GM13977 (cell line): ENCODE measurements at regions not wholly inside any gene's neighbourhood (a gene's known extent, or its start where the extent isn't known, plus 50 kb on each side); places are given as distances from the start of the nearest gene placed in this dataset.

Experiments used
- DNase-seq: peaks from one replicate; pipeline ENCODE4 v3.0.0; 2012; ENCODE audit warnings: low spot score
- in situ Hi-C: fragments of 300-500 bp; cut with MboI; formaldehyde crosslinking; loops from one replicate; pipeline ENCODE4 v1.12.0; 2022; ENCODE audit warnings: low sequenced_read_pairs, low pct_unique_long_range_greater_than_20kb, mixed read lengths, inconsistent platforms; ENCODE audit not compliant: unreplicated experiment
- TF ChIP-seq, protein P1 (sequence below): IDR thresholded peaks from 2 replicates; pipeline ENCODE4 v1.5.1; 2012; ENCODE audit warnings: mild to moderate bottlenecking, control low read depth; ENCODE audit not compliant: insufficient read depth; ENCODE audit errors: extremely low read depth, missing control alignments

GRCh38 chr10:44051584-44052385, 333.1 kb downstream of the CXCL12 start:
- no peak for DNase-seq
- TF ChIP-seq, protein P1, sequence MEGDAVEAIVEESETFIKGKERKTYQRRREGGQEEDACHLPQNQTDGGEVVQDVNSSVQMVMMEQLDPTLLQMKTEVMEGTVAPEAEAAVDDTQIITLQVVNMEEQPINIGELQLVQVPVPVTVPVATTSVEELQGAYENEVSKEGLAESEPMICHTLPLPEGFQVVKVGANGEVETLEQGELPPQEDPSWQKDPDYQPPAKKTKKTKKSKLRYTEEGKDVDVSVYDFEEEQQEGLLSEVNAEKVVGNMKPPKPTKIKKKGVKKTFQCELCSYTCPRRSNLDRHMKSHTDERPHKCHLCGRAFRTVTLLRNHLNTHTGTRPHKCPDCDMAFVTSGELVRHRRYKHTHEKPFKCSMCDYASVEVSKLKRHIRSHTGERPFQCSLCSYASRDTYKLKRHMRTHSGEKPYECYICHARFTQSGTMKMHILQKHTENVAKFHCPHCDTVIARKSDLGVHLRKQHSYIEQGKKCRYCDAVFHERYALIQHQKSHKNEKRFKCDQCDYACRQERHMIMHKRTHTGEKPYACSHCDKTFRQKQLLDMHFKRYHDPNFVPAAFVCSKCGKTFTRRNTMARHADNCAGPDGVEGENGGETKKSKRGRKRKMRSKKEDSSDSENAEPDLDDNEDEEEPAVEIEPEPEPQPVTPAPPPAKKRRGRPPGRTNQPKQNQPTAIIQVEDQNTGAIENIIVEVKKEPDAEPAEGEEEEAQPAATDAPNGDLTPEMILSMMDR: no peak
- in situ Hi-C loops: no loop called here

DNA sequence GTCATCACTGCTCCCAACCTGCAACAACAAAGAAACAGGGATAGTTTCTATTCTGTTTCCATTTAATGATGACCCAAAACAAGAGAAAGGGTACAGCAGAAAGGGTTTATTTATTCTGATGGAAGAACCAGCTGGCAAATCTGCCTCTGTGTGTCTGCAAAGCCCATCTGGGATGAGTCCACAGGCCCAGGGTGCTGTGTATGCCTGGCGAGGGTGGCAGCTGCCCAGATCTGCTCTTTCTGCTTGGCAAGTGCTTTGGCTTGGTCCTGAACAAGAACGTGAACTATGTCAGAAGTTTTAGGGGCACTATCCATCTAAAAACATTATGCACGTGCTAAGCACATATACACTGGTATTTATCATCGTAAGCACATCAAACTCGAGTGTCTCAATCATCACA, 333.8 kb downstream of the CXCL12 start:
- TF ChIP-seq, protein P1: no peak
- in situ Hi-C loops: no loop called here
- DNase-seq: no peak

DNA sequence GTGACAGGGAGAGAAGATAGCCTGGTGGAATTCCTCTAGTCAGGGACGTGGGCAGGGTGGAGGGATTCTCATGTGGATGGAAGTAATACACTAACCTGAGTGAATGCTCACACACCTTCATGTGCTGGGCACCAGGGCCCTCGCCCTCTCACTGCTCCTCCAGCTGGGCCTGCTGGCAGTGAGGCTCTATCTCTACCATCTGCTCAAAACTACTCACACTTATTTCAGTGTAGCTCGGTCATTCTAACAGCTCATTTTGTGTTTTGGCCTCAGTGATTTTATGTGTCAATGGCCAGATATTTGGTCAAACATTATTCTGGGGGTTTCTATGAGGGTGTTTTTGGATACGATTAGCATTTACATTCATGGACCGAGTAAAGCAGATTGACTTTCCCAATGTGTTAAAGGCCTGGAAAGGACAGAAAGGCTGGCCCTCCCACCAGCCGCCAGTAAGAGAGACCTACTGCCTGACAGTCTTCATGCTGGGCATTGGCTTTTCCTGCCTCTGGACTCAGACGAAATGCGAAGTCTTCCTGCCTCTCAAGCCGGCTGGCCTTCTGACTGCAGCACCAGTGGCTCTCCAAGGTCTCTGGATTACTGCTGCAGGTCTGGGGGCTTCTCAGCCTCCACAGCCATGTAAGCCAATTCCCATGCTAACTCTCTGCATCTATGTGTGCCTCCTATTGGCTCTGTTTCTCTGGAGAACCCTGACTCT, 335.4 kb downstream of the CXCL12 start:
- DNase-seq: no peak
- TF ChIP-seq, protein P1: no peak
- in situ Hi-C loops: loop anchor here (25.0 kb wide), 1 partner anchor 362 kb away; no protein-coding TSS in a partner anchor

- DNase-seq: no peak
- in situ Hi-C loops: loop anchor here (25.0 kb wide), 1 partner anchor 360 kb away; no protein-coding TSS in a partner anchor
- TF ChIP-seq, protein P1: no peak
Observed at GRCh38 chr10:44047361-44047760, 337.5 kb downstream of the CXCL12 start.

GRCh38 chr10:44046605-44047004, 338.3 kb downstream of the CXCL12 start:
- DNase-seq: no peak
- TF ChIP-seq, protein P1: no peak
- in situ Hi-C loops: loop anchor here (25.0 kb wide), 1 partner anchor 359 kb away; no protein-coding TSS in a partner anchor

- in situ Hi-C loops: loop anchor here (25.0 kb wide), 1 partner anchor 358 kb away; no protein-coding TSS in a partner anchor
- DNase-seq: no peak
- TF ChIP-seq, protein P1: no peak
Observed at GRCh38 chr10:44045020-44045419, 339.9 kb downstream of the CXCL12 start.
